Astrocyte (in vitro differentiated cells and primary cell): ENCODE measurements at regions not wholly inside any gene's neighbourhood (a gene's known extent, or its start where the extent isn't known, plus 50 kb on each side); places are given as distances from the start of the nearest gene placed in this dataset.

ENCODE experiments used
- DNase-seq: peaks from one replicate; pipeline ENCODE4 v3.0.0-alpha.2; 2010; ENCODE audit warnings: low read depth
- FAIRE-seq: peaks from 2 replicates; lab custom pipeline; 2011; peaks lifted over from hg19 to GRCh38; lab: Jason Lieb, UNC
- H2AFZ ChIP-seq: 2 replicates; pipeline ENCODE4 v1.6.0; 2012; ENCODE audit warnings: low read depth, low read length, inconsistent platforms
- H3K27ac ChIP-seq: 2 replicates; pipeline ENCODE4 v1.5.1; 2011; ENCODE audit warnings: low read depth, low read length, inconsistent platforms
- H3K27me3 ChIP-seq: 2 replicates; pipeline ENCODE4 v1.6.0; 2011; ENCODE audit warnings: low read length, inconsistent platforms; ENCODE audit not compliant: insufficient read depth
- H3K36me3 ChIP-seq: 2 replicates; pipeline ENCODE4 v1.5.1; 2011; ENCODE audit warnings: low read length, inconsistent platforms; ENCODE audit not compliant: insufficient read depth
- H3K4me1 ChIP-seq: 2 replicates; pipeline ENCODE4 v1.5.1; 2011; ENCODE audit warnings: low read length, inconsistent platforms; ENCODE audit not compliant: insufficient read depth
- H3K4me2 ChIP-seq: 2 replicates; pipeline ENCODE4 v1.6.0; 2012; ENCODE audit warnings: low read length, inconsistent platforms
- H3K4me3 ChIP-seq: 2 replicates; pipeline ENCODE4 v1.5.1; 2011; ENCODE audit warnings: low read depth, mild to moderate bottlenecking, low read length, inconsistent platforms; ENCODE audit not compliant: insufficient read depth
- H3K79me2 ChIP-seq: 2 replicates; pipeline ENCODE4 v1.6.0; 2012; ENCODE audit warnings: mild to moderate bottlenecking, low read length, inconsistent platforms; ENCODE audit not compliant: insufficient read depth
- H3K9ac ChIP-seq: 2 replicates; pipeline ENCODE4 v1.6.0; 2012; ENCODE audit warnings: mild to moderate bottlenecking, low read length, inconsistent platforms
- H3K9me3 ChIP-seq: 2 replicates; pipeline ENCODE4 v1.5.1; 2012; ENCODE audit warnings: low read depth, mild to moderate bottlenecking, low read length, inconsistent platforms; ENCODE audit not compliant: insufficient read depth
- H4K20me1 ChIP-seq: 2 replicates; pipeline ENCODE4 v1.6.0; 2012; ENCODE audit warnings: low read length, inconsistent platforms; ENCODE audit not compliant: insufficient read depth
- H3K27ac Mint-ChIP-seq: one replicate; pipeline ENCODE4 v1.8.0; 2021; ENCODE audit warnings: mild to moderate bottlenecking, mixed read lengths; ENCODE audit not compliant: unreplicated experiment
- H3K27me3 Mint-ChIP-seq: one replicate; pipeline ENCODE4 v1.8.0; 2021; ENCODE audit warnings: low read depth, mixed read lengths; ENCODE audit not compliant: unreplicated experiment
- H3K36me3 Mint-ChIP-seq: one replicate; pipeline ENCODE4 v1.8.0; 2021; ENCODE audit warnings: low read depth, mixed read lengths; ENCODE audit not compliant: unreplicated experiment
- H3K4me1 Mint-ChIP-seq: one replicate; pipeline ENCODE4 v1.8.0; 2021; ENCODE audit warnings: low read depth, mixed read lengths; ENCODE audit not compliant: unreplicated experiment
- H3K4me3 Mint-ChIP-seq: one replicate; pipeline ENCODE4 v1.8.0; 2021; ENCODE audit warnings: mild to moderate bottlenecking, moderate library complexity, mixed read lengths; ENCODE audit not compliant: unreplicated experiment
- H3K9me3 Mint-ChIP-seq: one replicate; pipeline ENCODE4 v1.8.0; 2021; ENCODE audit warnings: mild to moderate bottlenecking, mixed read lengths; ENCODE audit not compliant: unreplicated experiment
- EZH2 ChIP-seq: IDR thresholded peaks from 2 replicates; pipeline ENCODE4 v1.6.1; 2012; ENCODE audit warnings: mild to moderate bottlenecking, low read length, inconsistent platforms; ENCODE audit not compliant: insufficient read depth
- TF ChIP-seq, protein P1 (sequence below): IDR thresholded peaks from 2 replicates; pipeline ENCODE4 v1.5.1; 2011; ENCODE audit warnings: low read depth, mild to moderate bottlenecking, inconsistent platforms, low read length, moderate library complexity; ENCODE audit not compliant: insufficient read depth

DNA sequence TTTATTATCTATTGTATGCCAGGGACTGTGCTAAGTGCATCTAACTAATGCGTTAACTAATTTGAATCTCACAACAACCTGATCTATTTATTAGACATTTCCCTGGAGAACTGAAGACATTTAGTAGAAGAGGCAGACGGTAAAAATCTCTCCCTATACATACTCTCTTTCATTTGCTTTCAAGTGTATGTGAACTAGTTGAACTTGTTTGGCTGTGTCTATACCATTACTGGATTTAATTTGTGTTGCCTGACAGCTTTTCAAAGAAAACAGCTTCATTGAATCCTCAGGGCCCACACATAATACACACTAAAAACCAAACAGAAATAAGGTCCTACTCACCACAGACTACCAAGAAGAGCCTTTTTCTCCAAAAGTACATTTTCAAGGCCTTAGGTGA is 133.6 kb upstream of the NR3C1 start:
- peaks cover 10% of the 10 kb centered on the region for H3K4me1 Mint-ChIP-seq
- no peaks in the 10 kb centered on the region for H3K27me3 ChIP-seq
- H3K4me1 ChIP-seq = peaks cover 17% of the 10 kb centered on the region
- H4K20me1 ChIP-seq = no peaks in the 10 kb centered on the region
- H3K4me3 ChIP-seq = no peak overlapping the region
- H3K36me3 Mint-ChIP-seq = no peaks in the 10 kb centered on the region
- peak overlapping the region; percentile 65 for H2AFZ ChIP-seq
- peak overlapping the region; percentile 92 for H3K27ac ChIP-seq
- H3K27ac Mint-ChIP-seq = peak overlapping the region; percentile 91
- H3K4me3 Mint-ChIP-seq = no peak overlapping the region
- no peaks in the 10 kb centered on the region for H3K79me2 ChIP-seq
- no peaks in the 10 kb centered on the region for H3K27me3 Mint-ChIP-seq
- no peak for DNase-seq
- H3K9me3 ChIP-seq = no peaks in the 10 kb centered on the region
- peak overlapping the region; percentile 64 for H3K9ac ChIP-seq
- peaks cover 3% of the 10 kb centered on the region for H3K9me3 Mint-ChIP-seq
- no peak for FAIRE-seq
- no peaks in the 10 kb centered on the region for H3K36me3 ChIP-seq
- H3K4me2 ChIP-seq = peak overlapping the region; percentile 51
- no peak for TF ChIP-seq EZH2
- TF ChIP-seq, protein P1, sequence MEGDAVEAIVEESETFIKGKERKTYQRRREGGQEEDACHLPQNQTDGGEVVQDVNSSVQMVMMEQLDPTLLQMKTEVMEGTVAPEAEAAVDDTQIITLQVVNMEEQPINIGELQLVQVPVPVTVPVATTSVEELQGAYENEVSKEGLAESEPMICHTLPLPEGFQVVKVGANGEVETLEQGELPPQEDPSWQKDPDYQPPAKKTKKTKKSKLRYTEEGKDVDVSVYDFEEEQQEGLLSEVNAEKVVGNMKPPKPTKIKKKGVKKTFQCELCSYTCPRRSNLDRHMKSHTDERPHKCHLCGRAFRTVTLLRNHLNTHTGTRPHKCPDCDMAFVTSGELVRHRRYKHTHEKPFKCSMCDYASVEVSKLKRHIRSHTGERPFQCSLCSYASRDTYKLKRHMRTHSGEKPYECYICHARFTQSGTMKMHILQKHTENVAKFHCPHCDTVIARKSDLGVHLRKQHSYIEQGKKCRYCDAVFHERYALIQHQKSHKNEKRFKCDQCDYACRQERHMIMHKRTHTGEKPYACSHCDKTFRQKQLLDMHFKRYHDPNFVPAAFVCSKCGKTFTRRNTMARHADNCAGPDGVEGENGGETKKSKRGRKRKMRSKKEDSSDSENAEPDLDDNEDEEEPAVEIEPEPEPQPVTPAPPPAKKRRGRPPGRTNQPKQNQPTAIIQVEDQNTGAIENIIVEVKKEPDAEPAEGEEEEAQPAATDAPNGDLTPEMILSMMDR = no peak

DNA sequence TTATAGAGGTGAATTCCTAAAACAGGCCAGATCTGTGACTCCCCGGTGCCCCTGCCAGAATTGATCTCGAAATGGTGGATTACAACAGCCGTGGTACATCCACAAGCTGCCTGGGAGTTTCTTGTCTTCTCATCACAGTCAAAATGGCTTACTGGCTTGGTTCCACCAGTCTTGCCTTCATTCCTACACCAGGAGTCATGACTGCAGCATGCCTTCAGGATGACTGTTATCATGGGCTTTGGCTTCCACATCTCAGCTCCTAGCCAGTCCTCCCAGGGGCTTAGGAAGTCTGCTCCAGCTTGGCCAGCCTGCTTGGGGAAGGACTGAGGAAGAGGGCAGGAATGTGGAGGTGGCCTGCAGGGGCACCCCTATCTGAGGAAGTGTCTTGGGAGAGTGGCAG is 132.9 kb upstream of the NR3C1 start:
- no peak for TF ChIP-seq EZH2
- TF ChIP-seq, protein P1 = no peak
- Histone ChIP-seq H3K4me2 (peak overlapping the region; percentile 51), H3K4me3 (no peak overlapping the region), H3K36me3 (no peaks in the 10 kb centered on the region), H3K79me2 (no peaks in the 10 kb centered on the region), H3K4me1 (peaks cover 17% of the 10 kb centered on the region), H4K20me1 (no peaks in the 10 kb centered on the region), H3K9me3 (no peaks in the 10 kb centered on the region), H3K9ac (peak overlapping the region; percentile 64), H2AFZ (peak overlapping the region; percentile 65), H3K27me3 (no peaks in the 10 kb centered on the region), H3K27ac (peak overlapping the region; percentile 92)
- Mint-ChIP-seq H3K27ac (peak overlapping the region; percentile 91), H3K36me3 (no peaks in the 10 kb centered on the region), H3K4me1 (peaks cover 10% of the 10 kb centered on the region), H3K9me3 (peaks cover 3% of the 10 kb centered on the region), H3K4me3 (peak overlapping the region; percentile 71), H3K27me3 (no peaks in the 10 kb centered on the region)
- DNase-seq (peak; percentile 99), FAIRE-seq (peak; percentile 98)

- H3K4me3 Mint-ChIP-seq = no peak overlapping the region
- no peak overlapping the region for H3K9ac ChIP-seq
- FAIRE-seq = no peak
These were observed 131.3 kb upstream of the NR3C1 start for GRCh38 chr5:143534761-143535154.

More at GRCh38 chr5:143534761-143535154, 131.3 kb upstream of the NR3C1 start:
- H3K4me3 ChIP-seq = no peak overlapping the region
- H3K9me3 ChIP-seq = no peaks in the 10 kb centered on the region
- peaks cover 10% of the 10 kb centered on the region for H3K4me1 Mint-ChIP-seq
- H3K27me3 Mint-ChIP-seq = no peaks in the 10 kb centered on the region
- no peak overlapping the region for H3K4me2 ChIP-seq
- no peak overlapping the region for H3K27ac ChIP-seq
- no peaks in the 10 kb centered on the region for H4K20me1 ChIP-seq
- H3K4me1 ChIP-seq = peaks cover 17% of the 10 kb centered on the region
- TF ChIP-seq, protein P1 = no peak
- no peak for TF ChIP-seq EZH2
- H3K79me2 ChIP-seq = no peaks in the 10 kb centered on the region
- no peaks in the 10 kb centered on the region for H3K36me3 ChIP-seq
- H3K27me3 ChIP-seq = no peaks in the 10 kb centered on the region
- H3K9me3 Mint-ChIP-seq = peaks cover 3% of the 10 kb centered on the region
- no peak overlapping the region for H3K27ac Mint-ChIP-seq
- no peaks in the 10 kb centered on the region for H3K36me3 Mint-ChIP-seq
- no peak overlapping the region for H2AFZ ChIP-seq
- no peak for DNase-seq
